ENCODE measurements at regions not wholly inside any gene's neighbourhood (a gene's known extent, or its start where the extent isn't known, plus 50 kb on each side); places are given as distances from the start of the nearest gene placed in this dataset.
"Not testable (repeated sequence)": the region's sequence is repeated elsewhere in the genome, so short reads cannot be mapped to it uniquely, and the experiment has no call there.

- no peak for DNase-seq
Observed at GRCh38 chr6:3617681-3618311, 133.7 kb downstream of the PXDC1 start.

DNA sequence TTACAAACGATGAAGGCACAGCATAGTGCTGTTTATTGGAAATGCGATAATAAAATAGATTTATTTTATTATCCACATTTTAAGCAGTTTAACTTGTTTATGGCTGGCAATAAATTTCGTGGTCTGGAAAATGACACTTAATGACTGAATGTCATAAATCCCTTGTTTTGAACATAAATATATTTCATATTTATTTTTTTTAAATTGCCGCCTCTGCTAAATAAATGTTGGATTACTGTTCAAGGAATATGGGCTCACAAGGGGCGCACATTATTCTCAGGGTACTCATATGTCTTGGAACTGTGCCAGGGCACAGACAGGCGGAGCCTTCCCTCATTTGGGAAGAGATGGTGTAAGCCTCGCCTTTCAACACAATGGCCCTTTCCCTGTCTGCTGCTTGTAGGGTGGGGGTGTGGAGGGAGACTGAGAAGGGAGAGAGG is 134.3 kb downstream of the PXDC1 start:
- no peak for DNase-seq

DNA sequence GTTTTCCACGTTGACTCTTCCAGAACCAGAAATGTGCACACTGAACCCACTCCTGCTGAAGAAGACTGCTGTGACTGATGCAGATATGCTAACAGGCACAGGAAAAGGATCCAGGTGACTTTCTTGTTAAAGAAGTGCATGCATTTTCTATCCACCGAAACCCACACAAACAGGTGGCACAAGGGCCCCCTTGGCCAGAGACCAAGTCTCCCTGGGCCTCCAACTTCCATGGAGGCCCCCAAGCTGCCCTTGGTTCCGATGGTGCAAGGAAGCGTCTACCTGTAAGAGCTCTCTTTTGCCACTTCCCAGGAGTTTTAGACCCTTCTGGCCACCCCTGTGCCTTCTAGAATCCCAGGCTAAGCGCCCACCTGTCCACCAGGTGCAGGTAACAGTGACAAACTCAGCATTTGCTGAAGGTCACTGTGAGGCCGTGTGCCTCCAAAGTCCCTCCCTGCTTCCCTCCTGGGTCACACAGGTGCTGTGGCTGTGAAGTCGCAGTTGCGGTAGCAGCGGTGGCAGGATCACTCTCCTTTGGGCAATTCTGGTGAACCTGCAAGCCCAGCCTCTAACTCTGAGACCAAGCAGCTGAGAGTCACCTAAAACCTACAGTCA is 134.8 kb downstream of the PXDC1 start:
- DNase-seq = no peak

- DNase-seq = no peak
Observed at GRCh38 chr6:3615391-3616380, 135.8 kb downstream of the PXDC1 start.

DNA sequence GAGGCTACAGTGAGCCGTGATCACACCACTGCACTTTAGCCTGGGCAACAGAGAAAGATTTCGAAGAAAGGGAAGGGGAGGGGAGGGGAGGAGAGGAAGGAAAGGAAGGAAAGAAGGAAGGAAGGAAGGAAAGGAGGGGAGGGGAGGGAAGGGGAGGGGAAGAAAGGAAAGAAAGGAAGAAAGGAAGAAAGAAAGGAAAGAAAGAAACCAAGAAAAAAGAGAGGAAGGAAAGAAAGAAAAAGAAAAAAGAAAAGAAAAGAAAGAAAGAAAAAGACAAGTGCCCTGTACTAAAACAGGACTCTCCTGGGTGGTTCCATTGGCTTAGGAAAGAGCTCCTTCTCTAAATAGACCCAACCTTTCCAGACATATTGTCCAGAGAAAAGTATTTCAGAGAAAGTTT is 136.6 kb downstream of the PXDC1 start:
- DNase-seq = no peak

DNA sequence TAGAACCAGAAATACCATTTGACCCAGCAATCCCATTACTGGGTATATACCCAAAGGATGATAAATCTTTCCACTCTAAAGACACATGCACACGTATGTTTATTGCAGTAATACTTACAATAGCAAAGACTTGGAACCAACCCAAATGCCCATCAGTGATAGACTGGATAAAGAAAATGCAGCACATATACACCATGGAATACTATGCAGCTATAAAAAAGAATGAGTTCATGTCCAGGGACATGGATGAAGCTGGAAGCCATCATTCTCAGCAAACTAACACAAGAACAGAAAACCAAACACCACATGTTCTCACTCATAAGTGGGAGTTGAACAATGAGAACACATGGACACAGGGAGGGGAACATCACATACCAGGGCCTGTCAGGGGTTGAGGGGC is 137.9 kb downstream of the PXDC1 start:
- not testable (repeated sequence) for DNase-seq

GRCh38 chr6:3612341-3613041 is 139.0 kb downstream of the PXDC1 start:
- DNase-seq = no peak

- no peak for DNase-seq
Observed at GRCh38 chr6:3610921-3611320, 140.6 kb downstream of the PXDC1 start.

DNA sequence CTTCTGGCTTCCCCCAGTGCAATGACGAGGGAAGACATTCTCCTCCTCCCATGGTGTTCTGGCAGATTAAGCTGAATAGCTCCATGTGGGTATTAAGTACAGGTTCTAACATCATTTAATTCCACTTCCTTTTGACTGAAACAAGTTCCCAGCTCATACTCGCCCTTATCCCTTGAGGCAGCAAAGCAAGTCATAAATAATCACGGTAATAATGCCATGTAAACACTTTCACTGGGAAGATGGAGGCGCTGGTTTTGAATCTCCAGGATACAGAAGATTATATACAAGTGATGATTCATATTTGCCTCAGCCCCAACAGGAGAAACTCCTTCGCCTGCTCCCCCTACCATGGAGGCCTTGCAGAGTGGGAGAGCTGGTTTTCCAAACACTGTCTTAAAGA is 141.3 kb downstream of the PXDC1 start:
- DNase-seq = no peak

GRCh38 chr6:3609388-3609787 is 142.1 kb downstream of the PXDC1 start:
- no peak for DNase-seq

DNA sequence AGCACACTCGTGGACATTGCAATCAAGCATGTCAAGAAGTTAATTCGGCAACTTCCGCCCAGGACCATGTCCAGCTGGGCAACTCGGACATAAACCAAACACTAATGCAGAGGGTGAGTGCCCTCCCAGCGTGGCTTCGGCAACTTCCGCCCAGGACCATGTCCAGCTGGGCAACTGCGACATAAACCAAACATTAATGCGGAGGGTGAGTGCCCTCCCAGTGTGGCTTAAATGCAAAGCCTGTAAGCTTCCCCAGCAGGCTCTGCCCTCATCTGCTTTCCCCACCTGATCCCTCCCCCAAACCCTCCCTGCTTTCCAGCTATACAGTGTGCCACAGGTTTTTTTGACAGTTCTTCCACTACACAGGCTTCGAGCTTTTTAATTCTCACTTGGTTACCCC is 143.4 kb downstream of the PXDC1 start:
- DNase-seq = no peak

GRCh38 chr6:3607599-3607998 is 143.9 kb downstream of the PXDC1 start:
- no peak for DNase-seq

- DNase-seq = no peak
Observed at GRCh38 chr6:3607171-3607570, 144.3 kb downstream of the PXDC1 start.

- DNase-seq = no peak
Observed at GRCh38 chr6:3603340-3604130, 146.7 kb upstream of the SLC22A23 start.

- no peak for DNase-seq
Observed at GRCh38 chr6:3601570-3601969, 144.7 kb upstream of the SLC22A23 start.

GRCh38 chr6:3597500-3598064 is 140.7 kb upstream of the SLC22A23 start:
- DNase-seq = no peak

GRCh38 chr6:3596766-3597165 is 139.9 kb upstream of the SLC22A23 start:
- DNase-seq = no peak

DNA sequence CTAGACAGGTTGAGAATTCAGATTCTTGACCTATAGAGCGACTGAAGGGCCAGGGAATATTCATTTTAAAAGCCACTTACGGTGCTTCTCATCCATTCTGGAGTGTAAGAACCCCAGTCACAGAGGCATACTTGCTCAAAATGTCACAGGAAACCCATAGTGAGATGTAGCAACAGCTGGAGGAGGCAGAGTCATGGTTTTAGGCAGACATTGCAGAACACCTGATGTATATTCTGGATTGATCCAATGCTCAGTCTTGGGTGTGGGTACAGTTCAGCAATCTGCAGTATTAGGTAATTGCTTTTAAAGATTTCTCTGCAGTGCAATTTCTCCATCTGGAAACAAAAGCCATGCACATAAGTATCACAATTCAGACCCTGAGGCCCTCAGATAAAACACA is 137.4 kb upstream of the SLC22A23 start:
- no peak for DNase-seq

GRCh38 chr6:3593161-3593560 is 136.3 kb upstream of the SLC22A23 start:
- no peak for DNase-seq

DNA sequence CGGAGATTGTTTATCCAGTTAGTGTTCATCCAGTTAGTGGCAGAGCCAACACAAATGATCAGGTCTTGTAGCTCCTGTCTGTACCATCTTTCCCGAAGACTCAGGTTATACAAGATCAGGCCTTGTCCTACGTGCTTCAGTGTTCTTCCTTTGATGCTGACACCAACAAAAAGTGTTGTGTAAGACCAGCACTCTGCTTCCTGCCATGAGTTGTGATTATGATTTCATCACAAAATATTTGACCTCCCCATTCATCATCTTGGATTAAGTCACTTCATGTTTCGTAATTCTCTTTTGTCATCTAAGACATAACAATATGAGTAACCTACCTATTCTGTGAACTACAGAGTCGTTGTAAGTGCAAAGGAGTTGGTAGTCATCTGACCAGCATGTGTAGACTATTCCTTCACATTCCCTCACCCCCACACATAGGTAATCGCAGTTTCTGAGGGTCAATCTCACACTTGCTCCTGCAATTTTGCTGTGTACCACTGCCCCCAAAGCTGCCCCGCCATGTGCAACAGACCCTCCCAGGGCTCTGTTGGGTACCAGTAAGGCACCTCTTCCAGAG is 135.6 kb upstream of the SLC22A23 start:
- DNase-seq = peak; percentile 14

GRCh38 chr6:3591970-3592369 is 135.1 kb upstream of the SLC22A23 start:
- no peak for DNase-seq

GRCh38 chr6:3587660-3588059 is 130.8 kb upstream of the SLC22A23 start:
- DNase-seq = no peak
